GM19455 (cell line): ENCODE measurements at regions not wholly inside any gene's neighbourhood (a gene's known extent, or its start where the extent isn't known, plus 50 kb on each side); places are given as distances from the start of the nearest gene placed in this dataset.

Source experiments
- ATAC-seq: cut with Tn5 transposase; IDR thresholded peaks from one replicate; pipeline ENCODE4 v1.9.1; 2021; ENCODE audit not compliant: unreplicated experiment

GRCh38 chr3:72247645-72248388 lies 462.9 kb upstream of the PROK2 start:
- ATAC-seq = no peak

GRCh38 chr3:72247126-72247525 lies 462.2 kb upstream of the PROK2 start:
- no peak for ATAC-seq

GRCh38 chr3:72246685-72247084 lies 461.7 kb upstream of the PROK2 start:
- ATAC-seq = no peak

GRCh38 chr3:72245183-72245811 lies 460.3 kb upstream of the PROK2 start:
- no peak for ATAC-seq

- ATAC-seq = no peak
Measured at GRCh38 chr3:72244396-72244795, 459.4 kb upstream of the PROK2 start.

GRCh38 chr3:72242326-72242725 lies 457.4 kb upstream of the PROK2 start:
- no peak for ATAC-seq

GRCh38 chr3:72241525-72241924 lies 456.6 kb upstream of the PROK2 start:
- no peak for ATAC-seq

GRCh38 chr3:72240531-72240930 lies 455.6 kb upstream of the PROK2 start:
- no peak for ATAC-seq

- no peak for ATAC-seq
Measured at GRCh38 chr3:72238801-72239200, 453.9 kb upstream of the PROK2 start.

GRCh38 chr3:72238010-72238691 lies 453.2 kb upstream of the PROK2 start:
- no peak for ATAC-seq

- ATAC-seq = no peak
Measured at GRCh38 chr3:72237679-72238009, 452.7 kb upstream of the PROK2 start.

- ATAC-seq = no peak
Measured at GRCh38 chr3:72234391-72234790, 449.4 kb upstream of the PROK2 start.

- ATAC-seq = no peak
Measured at GRCh38 chr3:72233571-72233970, 448.6 kb upstream of the PROK2 start.

GRCh38 chr3:72232777-72233176 lies 447.8 kb upstream of the PROK2 start:
- ATAC-seq = no peak

- ATAC-seq = no peak
Measured at GRCh38 chr3:72232331-72232730, 447.4 kb upstream of the PROK2 start.

GRCh38 chr3:72231439-72232196 lies 446.7 kb upstream of the PROK2 start:
- no peak for ATAC-seq

- ATAC-seq = no peak
Measured at GRCh38 chr3:72230774-72231379, 445.9 kb upstream of the PROK2 start.

- ATAC-seq = no peak
Measured at GRCh38 chr3:72229952-72230351, 445.0 kb upstream of the PROK2 start.

- no peak for ATAC-seq
Measured at GRCh38 chr3:72227486-72228070, 442.6 kb upstream of the PROK2 start.

GRCh38 chr3:72224804-72225509 lies 440.0 kb upstream of the PROK2 start:
- no peak for ATAC-seq
